CD14-positive monocyte (primary cell): ENCODE measurements at regions not wholly inside any gene's neighbourhood (a gene's known extent, or its start where the extent isn't known, plus 50 kb on each side); places are given as distances from the start of the nearest gene placed in this dataset.

Experiments
- DNase-seq, 3 donors: peaks; one replicate each; pipeline ENCODE4 v3.0.0-alpha.2; 2011 to 2022
- H2AFZ ChIP-seq: 2 replicates; pipeline ENCODE4 v1.6.0; 2012; ENCODE audit warnings: mild to moderate bottlenecking, low read depth, low read length, inconsistent platforms; ENCODE audit not compliant: insufficient read depth, poor library complexity, severe bottlenecking
- H3K27ac ChIP-seq, 2 donors: 1 replicate in 1 of 2; 2 replicates in 1 of 2; pipeline ENCODE4 v1.5.1; 2012 to 2013; ENCODE audit warnings: low read length in 2 of 2, control low read depth in 1 of 2, inconsistent platforms in 1 of 2, low read depth in 1 of 2, mild to moderate bottlenecking in 1 of 2
- H3K27me3 ChIP-seq, 2 donors: one replicate each; pipeline versions ENCODE4 v1.6.0 to v1.6.1; 2011 to 2013; ENCODE audit warnings: low read length in 2 of 2; ENCODE audit not compliant: control insufficient read depth in 2 of 2, insufficient read depth in 2 of 2
- H3K36me3 ChIP-seq, 2 donors: replicated peaks in 1 of 2; 1 replicate in 1 of 2; 2 replicates in 1 of 2; pipeline versions ENCODE4 v1.5.1 to v1.6.1; 2012 to 2013; ENCODE audit warnings: low read length in 2 of 2, control low read depth in 1 of 2, inconsistent platforms in 1 of 2, mild to moderate bottlenecking in 1 of 2; ENCODE audit not compliant: insufficient read depth in 2 of 2, control insufficient read depth in 1 of 2
- H3K4me1 ChIP-seq, 2 donors: 1 replicate in 1 of 2; 2 replicates in 1 of 2; pipeline versions ENCODE4 v1.5.1 to v1.6.1; 2012 to 2013; ENCODE audit warnings: low read length in 2 of 2, control low read depth in 1 of 2, inconsistent platforms in 1 of 2, mild to moderate bottlenecking in 1 of 2, moderate library complexity in 1 of 2; ENCODE audit not compliant: insufficient read depth in 2 of 2, control insufficient read depth in 1 of 2
- H3K4me2 ChIP-seq: replicated peaks from 2 replicates; pipeline ENCODE3; 2012; ENCODE audit warnings: low read length, moderate library complexity, mild to moderate bottlenecking; ENCODE audit not compliant: poor library complexity, severe bottlenecking; ENCODE audit errors: extremely low read depth
- H3K4me3 ChIP-seq, 3 experiments: fragments of 200-600 bp in 1 of 3; sonication (generic) in 1 of 3; replicated peaks in 1 of 3; 1 replicate in 2 of 3; 2 replicates in 1 of 3; pipeline ENCODE4 v1.5.1; 2011 to 2013; ENCODE audit warnings: low read length in 3 of 3, mild to moderate bottlenecking in 3 of 3, control low read depth in 2 of 3, low read depth in 2 of 3, inconsistent platforms in 1 of 3, moderate library complexity in 1 of 3
- H3K79me2 ChIP-seq: 2 replicates; pipeline ENCODE4 v1.6.0; 2012; ENCODE audit warnings: mild to moderate bottlenecking, control low read depth, inconsistent platforms, low read length, moderate library complexity; ENCODE audit not compliant: insufficient read depth
- H3K9ac ChIP-seq: 2 replicates; pipeline ENCODE4 v1.6.0; 2017; ENCODE audit warnings: low read length, mild to moderate bottlenecking; ENCODE audit not compliant: insufficient read depth, poor library complexity, severe bottlenecking
- H3K9me3 ChIP-seq, 2 donors: replicated peaks in 1 of 2; 1 replicate in 1 of 2; 2 replicates in 1 of 2; pipeline versions ENCODE4 v1.5.1 to v1.6.1; 2012 to 2013; ENCODE audit warnings: low read length in 2 of 2, control low read depth in 1 of 2; ENCODE audit not compliant: control insufficient read depth in 1 of 2, insufficient read depth in 1 of 2
- H4K20me1 ChIP-seq: 2 replicates; pipeline ENCODE4 v1.6.0; 2012; ENCODE audit warnings: mild to moderate bottlenecking, low read length, control low read depth, moderate library complexity; ENCODE audit not compliant: insufficient read depth
- H3K27ac Mint-ChIP-seq, 7 donors: one replicate each; pipeline ENCODE4 v1.8.0; 2020; ENCODE audit warnings: mild to moderate bottlenecking in 7 of 7, mixed read lengths in 7 of 7, moderate library complexity in 6 of 7, inconsistent platforms in 2 of 7
- H3K27me3 Mint-ChIP-seq, 3 donors: one replicate each; pipeline ENCODE4 v1.8.0; 2021 to 2022; ENCODE audit warnings: low read depth in 3 of 3, mild to moderate bottlenecking in 3 of 3, mixed read lengths in 3 of 3, moderate library complexity in 3 of 3, inconsistent platforms in 1 of 3
- H3K36me3 Mint-ChIP-seq, 2 donors: one replicate each; pipeline ENCODE4 v1.8.0; 2020; ENCODE audit warnings: mixed read lengths in 2 of 2, inconsistent platforms in 1 of 2, mild to moderate bottlenecking in 1 of 2
- H3K4me1 Mint-ChIP-seq: one replicate; pipeline ENCODE4 v1.8.0; 2020; ENCODE audit warnings: mild to moderate bottlenecking, mixed read lengths
- H3K4me3 Mint-ChIP-seq, 2 donors: one replicate each; pipeline ENCODE4 v1.8.0; 2020; ENCODE audit warnings: mild to moderate bottlenecking in 2 of 2, mixed read lengths in 2 of 2, moderate library complexity in 1 of 2
- H3K9me3 Mint-ChIP-seq, 7 donors: one replicate each; pipeline ENCODE4 v1.8.0; 2020 to 2022; ENCODE audit warnings: mixed read lengths in 7 of 7, mild to moderate bottlenecking in 6 of 7, moderate library complexity in 6 of 7, inconsistent platforms in 2 of 7
- WGBS: methylation state at CpG from one replicate; pipeline ENCODE4 v1.1.5; 2013; ENCODE audit warnings: missing lambda C conversion rate; ENCODE audit not compliant: insufficient coverage; 5-methylcytosine and 5-hydroxymethylcytosine counted together
- intact Hi-C, 2 donors: fragments of 100-400 bp; cut with micrococcal nuclease; formaldehyde crosslinking; loops; one replicate each; pipeline versions ENCODE4 v1.15.0 to v1.15.1; 2023
- TF ChIP-seq, protein P1 (sequence below): fragments of 200-600 bp; IDR thresholded peaks from one replicate; pipeline ENCODE4 v1.8.0; 2022; ENCODE audit warnings: antibody characterized with exemption, mild to moderate bottlenecking

GRCh38 chr7:12884856-12885440, 197.5 kb downstream of the ARL4A start:
- intact Hi-C loops: loop anchor here in 1 of 2 donors (10.0 kb wide), 1 partner anchor 200 kb away; the partner anchor contains the start of gene ARL4A
- no peaks in the 10 kb centered on the region for H3K9me3 ChIP-seq
- H3K4me3 ChIP-seq: no peak overlapping the region
- no peaks in the 10 kb centered on the region for H3K27me3 ChIP-seq
- Mint-ChIP-seq H3K4me1 (no peaks in the 10 kb centered on the region), H3K4me3 (no peak overlapping the region), H3K27ac (no peak overlapping the region), H3K27me3 (peaks cover 0 to 1% (median 0%) of the 10 kb centered on the region in 3 donors), H3K9me3 (peaks cover 0 to 5% (median 3%) of the 10 kb centered on the region in 7 donors), H3K36me3 (no peaks in the 10 kb centered on the region)
- TF ChIP-seq, protein P1, sequence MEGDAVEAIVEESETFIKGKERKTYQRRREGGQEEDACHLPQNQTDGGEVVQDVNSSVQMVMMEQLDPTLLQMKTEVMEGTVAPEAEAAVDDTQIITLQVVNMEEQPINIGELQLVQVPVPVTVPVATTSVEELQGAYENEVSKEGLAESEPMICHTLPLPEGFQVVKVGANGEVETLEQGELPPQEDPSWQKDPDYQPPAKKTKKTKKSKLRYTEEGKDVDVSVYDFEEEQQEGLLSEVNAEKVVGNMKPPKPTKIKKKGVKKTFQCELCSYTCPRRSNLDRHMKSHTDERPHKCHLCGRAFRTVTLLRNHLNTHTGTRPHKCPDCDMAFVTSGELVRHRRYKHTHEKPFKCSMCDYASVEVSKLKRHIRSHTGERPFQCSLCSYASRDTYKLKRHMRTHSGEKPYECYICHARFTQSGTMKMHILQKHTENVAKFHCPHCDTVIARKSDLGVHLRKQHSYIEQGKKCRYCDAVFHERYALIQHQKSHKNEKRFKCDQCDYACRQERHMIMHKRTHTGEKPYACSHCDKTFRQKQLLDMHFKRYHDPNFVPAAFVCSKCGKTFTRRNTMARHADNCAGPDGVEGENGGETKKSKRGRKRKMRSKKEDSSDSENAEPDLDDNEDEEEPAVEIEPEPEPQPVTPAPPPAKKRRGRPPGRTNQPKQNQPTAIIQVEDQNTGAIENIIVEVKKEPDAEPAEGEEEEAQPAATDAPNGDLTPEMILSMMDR: no peak
- no peaks in the 10 kb centered on the region for H3K36me3 ChIP-seq
- no peaks in the 10 kb centered on the region for H3K79me2 ChIP-seq
- H3K9ac ChIP-seq: no peak overlapping the region
- DNase-seq: no peak
- H4K20me1 ChIP-seq: no peaks in the 10 kb centered on the region
- H3K4me1 ChIP-seq: no peaks in the 10 kb centered on the region
- no peak overlapping the region for H2AFZ ChIP-seq
- H3K27ac ChIP-seq: no peak overlapping the region
- H3K4me2 ChIP-seq: no peak overlapping the region
- WGBS: 80% methylated on average over 1 of the region's 3 CpGs

DNA sequence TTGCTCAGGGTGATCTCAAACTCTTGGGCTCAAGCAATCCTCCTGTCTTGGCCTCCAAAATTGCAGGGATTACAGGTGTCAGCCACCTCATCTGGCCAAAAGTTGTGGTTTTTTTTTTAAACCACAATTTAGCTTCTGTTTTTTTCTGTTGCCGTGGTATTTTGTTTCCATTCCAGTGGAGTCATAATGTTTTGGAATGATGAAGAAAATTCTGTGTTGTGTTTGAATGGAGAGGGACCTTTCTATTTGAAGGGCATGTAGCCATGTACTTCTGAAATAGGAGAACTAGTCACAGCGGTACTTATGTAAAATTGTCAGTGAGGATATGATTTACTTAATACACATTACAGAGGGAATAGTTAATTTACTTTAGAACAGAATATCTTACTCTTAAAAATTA, 201.3 kb downstream of the ARL4A start:
- TF ChIP-seq, protein P1: no peak
- Histone ChIP-seq H3K27me3 (no peaks in the 10 kb centered on the region), H3K9me3 (no peaks in the 10 kb centered on the region), H3K36me3 (no peaks in the 10 kb centered on the region), H3K4me1 (no peaks in the 10 kb centered on the region), H3K4me3 (no peak overlapping the region), H3K4me2 (no peak overlapping the region), H3K27ac (no peak overlapping the region), H4K20me1 (no peaks in the 10 kb centered on the region), H3K9ac (no peak overlapping the region), H2AFZ (no peak overlapping the region), H3K79me2 (no peaks in the 10 kb centered on the region)
- Mint-ChIP-seq H3K4me1 (no peaks in the 10 kb centered on the region), H3K9me3 (peaks cover 0 to 6% (median 3%) of the 10 kb centered on the region in 7 donors), H3K4me3 (no peak overlapping the region), H3K27me3 (no peaks in the 10 kb centered on the region), H3K36me3 (no peaks in the 10 kb centered on the region), H3K27ac (no peak overlapping the region)
- intact Hi-C loops: loop anchor here in 1 of 2 donors (10.0 kb wide), 1 partner anchor 204 kb away; the partner anchor contains the start of gene ARL4A
- WGBS: no CpG with 5 or more reads among the region's 2 CpGs
- DNase-seq: no peak
